Mammary epithelial cell (primary cell): ENCODE measurements at regions not wholly inside any gene's neighbourhood (a gene's known extent, or its start where the extent isn't known, plus 50 kb on each side); places are given as distances from the start of the nearest gene placed in this dataset.

Source experiments
- EZH2 ChIP-seq: IDR thresholded peaks from 2 replicates; pipeline ENCODE4 v1.6.1; 2012; ENCODE audit warnings: low read length, inconsistent platforms, borderline replicate concordance
- TF ChIP-seq, protein P1 (sequence below), 2 donors: IDR thresholded peaks in 1 of 2; conservative IDR thresholded peaks in 1 of 2; 2 replicates each; pipeline ENCODE4 v1.5.1; 2011 to 2012; ENCODE audit warnings: inconsistent platforms in 2 of 2, low read length in 2 of 2, mild to moderate bottlenecking in 2 of 2, control low read depth in 1 of 2, low read depth in 1 of 2; ENCODE audit not compliant: insufficient read depth in 1 of 2; ENCODE audit errors: extremely low read depth in 1 of 2

DNA sequence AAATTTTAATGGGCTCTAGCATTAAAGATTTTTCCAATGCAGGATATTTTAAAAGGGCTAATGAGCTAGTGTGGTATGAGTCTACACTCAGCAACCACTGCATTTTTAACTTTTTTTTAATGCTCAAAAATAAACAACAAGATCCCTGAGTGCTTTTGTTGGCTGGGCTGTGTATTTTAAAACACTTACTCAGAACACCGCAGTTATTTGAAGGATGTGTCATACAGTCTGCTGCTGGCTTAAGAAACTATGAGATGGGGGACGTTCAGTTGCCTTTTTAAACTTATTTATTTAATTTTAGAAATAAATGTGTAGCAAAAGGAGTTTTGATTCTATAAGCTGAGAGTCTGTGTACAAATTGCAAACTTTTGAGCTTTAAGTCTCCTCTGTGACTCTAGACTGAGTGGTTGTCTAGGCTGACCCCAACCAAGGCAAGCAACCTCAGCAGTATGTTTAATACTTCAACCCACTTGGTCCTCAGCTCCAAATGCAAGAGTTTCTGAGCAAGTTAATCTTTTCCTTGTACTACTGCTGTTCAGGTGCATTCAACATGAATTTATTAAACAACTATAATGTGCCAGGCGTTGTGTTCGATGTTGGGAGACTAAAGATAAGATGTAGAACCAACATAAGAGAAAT is 278.6 kb upstream of the DIPK2B start:
- TF ChIP-seq, protein P1, sequence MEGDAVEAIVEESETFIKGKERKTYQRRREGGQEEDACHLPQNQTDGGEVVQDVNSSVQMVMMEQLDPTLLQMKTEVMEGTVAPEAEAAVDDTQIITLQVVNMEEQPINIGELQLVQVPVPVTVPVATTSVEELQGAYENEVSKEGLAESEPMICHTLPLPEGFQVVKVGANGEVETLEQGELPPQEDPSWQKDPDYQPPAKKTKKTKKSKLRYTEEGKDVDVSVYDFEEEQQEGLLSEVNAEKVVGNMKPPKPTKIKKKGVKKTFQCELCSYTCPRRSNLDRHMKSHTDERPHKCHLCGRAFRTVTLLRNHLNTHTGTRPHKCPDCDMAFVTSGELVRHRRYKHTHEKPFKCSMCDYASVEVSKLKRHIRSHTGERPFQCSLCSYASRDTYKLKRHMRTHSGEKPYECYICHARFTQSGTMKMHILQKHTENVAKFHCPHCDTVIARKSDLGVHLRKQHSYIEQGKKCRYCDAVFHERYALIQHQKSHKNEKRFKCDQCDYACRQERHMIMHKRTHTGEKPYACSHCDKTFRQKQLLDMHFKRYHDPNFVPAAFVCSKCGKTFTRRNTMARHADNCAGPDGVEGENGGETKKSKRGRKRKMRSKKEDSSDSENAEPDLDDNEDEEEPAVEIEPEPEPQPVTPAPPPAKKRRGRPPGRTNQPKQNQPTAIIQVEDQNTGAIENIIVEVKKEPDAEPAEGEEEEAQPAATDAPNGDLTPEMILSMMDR (conservative IDR thresholded peaks at IDR 0.05 in 1 of 2, IDR thresholded peaks at IDR 0.05 in 1 of 2; ENCODE audit: extremely low read depth in 1 of 2, insufficient read depth in 1 of 2, low read depth in 1 of 2, low read length in 2 of 2) = no peak
- TF ChIP-seq EZH2 = no peak
